CD4-positive, alpha-beta T cell (primary cell): ENCODE measurements at regions not wholly inside any gene's neighbourhood (a gene's known extent, or its start where the extent isn't known, plus 50 kb on each side); places are given as distances from the start of the nearest gene placed in this dataset.

Source experiments
- ATAC-seq: fragments of 200-7000 bp; cut with Tn5 transposase; one replicate; pipeline ENCODE4 v1.10.0; 2022; ENCODE audit warnings: mild to moderate bottlenecking; ENCODE audit not compliant: poor library complexity
- CTCF ChIA-PET: fragments of 350-600 bp; sonication (Branson Sonifier 250); formaldehyde crosslinking; loops from one replicate; lab custom pipeline; 2021; ENCODE audit warnings: antibody characterized with exemption, inconsistent platforms; lab: Charles Lee
- POLR2A ChIA-PET: fragments of 350-600 bp; sonication (Branson Sonifier 250); formaldehyde crosslinking; loops from one replicate; lab custom pipeline; 2021; ENCODE audit warnings: antibody characterized with exemption, inconsistent platforms; lab: Charles Lee
- DNase-seq, 14 experiments: peaks; one replicate each; pipeline ENCODE4 v3.0.0-alpha.2; 2013 to 2020; ENCODE audit warnings: mixed read lengths in 2 of 14
- H3K27ac ChIP-seq, 2 donors: one replicate each; pipeline versions ENCODE4 v1.5.1 to v1.7.0; 2013; ENCODE audit warnings: low read length in 2 of 2, low read depth in 1 of 2, mild to moderate bottlenecking in 1 of 2
- H3K27me3 ChIP-seq, 2 experiments: 1 replicate in 1 of 2; 2 replicates in 1 of 2; pipeline versions ENCODE4 v1.6.1 to v1.7.0; 2013; ENCODE audit warnings: low read length in 2 of 2, control low read depth in 1 of 2, mild to moderate bottlenecking in 1 of 2, moderate library complexity in 1 of 2; ENCODE audit not compliant: insufficient read depth in 2 of 2, control insufficient read depth in 1 of 2
- H3K36me3 ChIP-seq: one replicate; pipeline ENCODE4 v1.6.1; 2013; ENCODE audit warnings: low read length, control low read depth; ENCODE audit not compliant: insufficient read depth
- H3K4me1 ChIP-seq: one replicate; pipeline ENCODE4 v1.6.1; 2013; ENCODE audit warnings: low read length, control low read depth; ENCODE audit not compliant: insufficient read depth
- H3K4me3 ChIP-seq: one replicate; pipeline ENCODE4 v1.5.1; 2013; ENCODE audit warnings: mild to moderate bottlenecking, low read length, moderate library complexity
- H3K9me3 ChIP-seq, 2 experiments: 1 replicate in 1 of 2; 2 replicates in 1 of 2; pipeline versions ENCODE4 v1.6.1 to v1.7.0; 2013; ENCODE audit warnings: low read length in 2 of 2, mild to moderate bottlenecking in 2 of 2, control low read depth in 1 of 2, moderate library complexity in 1 of 2; ENCODE audit not compliant: control insufficient read depth in 1 of 2, insufficient read depth in 1 of 2
- H3K27ac Mint-ChIP-seq: one replicate; pipeline ENCODE4 v1.8.0; 2020; ENCODE audit warnings: mixed read lengths
- H3K27me3 Mint-ChIP-seq: one replicate; pipeline ENCODE4 v1.8.0; 2021; ENCODE audit warnings: mixed read lengths
- H3K36me3 Mint-ChIP-seq: one replicate; pipeline ENCODE4 v1.8.0; 2021; ENCODE audit warnings: low read depth, mixed read lengths
- H3K4me1 Mint-ChIP-seq: one replicate; pipeline ENCODE4 v1.8.0; 2021; ENCODE audit warnings: low read depth, mixed read lengths
- H3K4me3 Mint-ChIP-seq: one replicate; pipeline ENCODE4 v1.8.0; 2020; ENCODE audit warnings: mild to moderate bottlenecking, mixed read lengths
- H3K9me3 Mint-ChIP-seq: one replicate; pipeline ENCODE4 v1.8.0; 2020; ENCODE audit warnings: mixed read lengths
- CTCF ChIP-seq: fragments of 200-600 bp; IDR thresholded peaks from one replicate; pipeline ENCODE4 v1.8.0; 2022; ENCODE audit warnings: antibody characterized with exemption, mild to moderate bottlenecking
- intact Hi-C, 2 experiments: fragments of 100-400 bp; cut with DNase I in 1 of 2; cut with micrococcal nuclease in 1 of 2; formaldehyde crosslinking; loops; one replicate each; pipeline versions ENCODE4 v1.15.1 to v1.9.0; 2023 to 2025; cut with DNase I, micrococcal nuclease

GRCh38 chr22:47324435-47324990 lies 562.1 kb downstream of the TBC1D22A start:
- no peaks in the 10 kb centered on the region for H3K4me1 Mint-ChIP-seq
- H3K27me3 Mint-ChIP-seq, result peaks cover 30% of the 10 kb centered on the region
- no peak for TF ChIP-seq CTCF
- H3K27ac ChIP-seq, result no peak overlapping the region
- peaks cover 0 to 6% of the 10 kb centered on the region in 2 experiments for H3K27me3 ChIP-seq
- H3K36me3 ChIP-seq, result no peaks in the 10 kb centered on the region
- DNase-seq (no peak), ATAC-seq (no peak)
- H3K36me3 Mint-ChIP-seq, result no peaks in the 10 kb centered on the region
- no peak overlapping the region for H3K4me3 Mint-ChIP-seq
- no peak overlapping the region for H3K4me3 ChIP-seq
- intact Hi-C loops, result no loop called here
- peaks cover 18% of the 10 kb centered on the region in 2 experiments for H3K9me3 ChIP-seq
- H3K27ac Mint-ChIP-seq, result no peak overlapping the region
- ChIA-PET CTCF (no interaction called here), POLR2A (no interaction called here)
- H3K4me1 ChIP-seq, result no peaks in the 10 kb centered on the region
- peaks cover 2% of the 10 kb centered on the region for H3K9me3 Mint-ChIP-seq

- Histone ChIP-seq H3K27ac (no peak overlapping the region), H3K4me1 (no peaks in the 10 kb centered on the region), H3K9me3 (peaks cover 18% of the 10 kb centered on the region in 2 experiments), H3K27me3 (peaks cover 0 to 6% of the 10 kb centered on the region in 2 experiments), H3K4me3 (no peak overlapping the region), H3K36me3 (no peaks in the 10 kb centered on the region)
- intact Hi-C loops, result no loop called here
- Mint-ChIP-seq H3K27ac (no peak overlapping the region), H3K36me3 (no peaks in the 10 kb centered on the region), H3K4me1 (no peaks in the 10 kb centered on the region), H3K4me3 (no peak overlapping the region), H3K9me3 (peaks cover 2% of the 10 kb centered on the region), H3K27me3 (peaks cover 29% of the 10 kb centered on the region)
- ATAC-seq (no peak), DNase-seq (no peak)
- CTCF ChIA-PET, result no interaction called here
- no peak for TF ChIP-seq CTCF
- POLR2A ChIA-PET, result no interaction called here
Observed at GRCh38 chr22:47323518-47323917, 561.1 kb downstream of the TBC1D22A start.

GRCh38 chr22:47322854-47323253 lies 560.4 kb downstream of the TBC1D22A start:
- Histone ChIP-seq H3K4me3 (no peak overlapping the region), H3K4me1 (no peaks in the 10 kb centered on the region), H3K9me3 (peaks cover 18% of the 10 kb centered on the region in 2 experiments), H3K27me3 (peaks cover 0 to 6% of the 10 kb centered on the region in 2 experiments), H3K36me3 (no peaks in the 10 kb centered on the region), H3K27ac (no peak overlapping the region)
- no peaks in the 10 kb centered on the region for H3K4me1 Mint-ChIP-seq
- peaks cover 36% of the 10 kb centered on the region for H3K27me3 Mint-ChIP-seq
- no peaks in the 10 kb centered on the region for H3K36me3 Mint-ChIP-seq
- DNase-seq (no peak), ATAC-seq (no peak)
- ChIA-PET POLR2A (no interaction called here), CTCF (no interaction called here)
- no peak overlapping the region for H3K4me3 Mint-ChIP-seq
- H3K9me3 Mint-ChIP-seq, result peaks cover 2% of the 10 kb centered on the region
- intact Hi-C loops, result no loop called here
- no peak overlapping the region for H3K27ac Mint-ChIP-seq
- TF ChIP-seq CTCF, result no peak
